Caco-2 (cell line): ENCODE measurements at regions not wholly inside any gene's neighbourhood (a gene's known extent, or its start where the extent isn't known, plus 50 kb on each side); places are given as distances from the start of the nearest gene placed in this dataset.

Experiments
- BruUV-seq: library from RNA; stranded (reverse); fragments of 400-500 nt; replicated peaks from 2 replicates; lab custom pipeline; 2021; lab: Mats Ljungman, UMichigan
- CTCF ChIA-PET: fragments of 300-600 bp; sonication (Branson Sonifier 250); formaldehyde crosslinking; loops from one replicate; lab custom pipeline; 2022; ENCODE audit warnings: antibody characterized with exemption; lab: Charles Lee
- POLR2A ChIA-PET: fragments of 300-600 bp; sonication (Branson Sonifier 250); formaldehyde crosslinking; loops from one replicate; lab custom pipeline; 2022; ENCODE audit warnings: antibody characterized with exemption; lab: Charles Lee
- DNase-seq, 2 experiments: peaks; one replicate each; pipeline versions ENCODE4 v3.0.0 to v3.0.0-alpha.2; 2020 to 2022
- H3K27me3 ChIP-seq: replicated peaks from 2 replicates; pipeline ENCODE4 v1.6.0; 2011; ENCODE audit warnings: low read length; ENCODE audit not compliant: control insufficient read depth, insufficient read depth
- H3K36me3 ChIP-seq: 2 replicates; pipeline ENCODE4 v1.5.1; 2011; ENCODE audit warnings: low read length; ENCODE audit not compliant: control insufficient read depth, insufficient read depth
- H3K4me1 ChIP-seq: fragments of 250-450 bp; sonication (Bioruptor Pico); 2 replicates; pipeline ENCODE4 v1.5.1; 2020; ENCODE audit warnings: mild to moderate bottlenecking
- H3K4me3 ChIP-seq: 2 replicates; pipeline ENCODE4 v1.5.1; 2011; ENCODE audit warnings: low read depth, mild to moderate bottlenecking, control low read depth, low read length
- H3K9me3 ChIP-seq: fragments of 250-450 bp; sonication (Bioruptor Pico); 2 replicates; pipeline ENCODE4 v1.5.1; 2020; ENCODE audit warnings: mild to moderate bottlenecking, moderate library complexity
- H3K27ac Mint-ChIP-seq: one replicate; pipeline ENCODE4 v1.8.0; 2022; ENCODE audit warnings: mixed read lengths; ENCODE audit not compliant: unreplicated experiment
- H3K27me3 Mint-ChIP-seq: one replicate; pipeline ENCODE4 v1.8.0; 2022; ENCODE audit warnings: mixed read lengths; ENCODE audit not compliant: insufficient read depth, unreplicated experiment
- H3K36me3 Mint-ChIP-seq: one replicate; pipeline ENCODE4 v1.8.0; 2022; ENCODE audit warnings: mild to moderate bottlenecking, mixed read lengths; ENCODE audit not compliant: insufficient read depth, unreplicated experiment
- H3K4me1 Mint-ChIP-seq: one replicate; pipeline ENCODE4 v1.8.0; 2022; ENCODE audit warnings: low read depth, mixed read lengths; ENCODE audit not compliant: unreplicated experiment
- H3K4me3 Mint-ChIP-seq: one replicate; pipeline ENCODE4 v1.8.0; 2022; ENCODE audit warnings: mild to moderate bottlenecking, moderate library complexity, mixed read lengths; ENCODE audit not compliant: unreplicated experiment
- H3K9me3 Mint-ChIP-seq: one replicate; pipeline ENCODE4 v1.8.0; 2022; ENCODE audit warnings: mixed read lengths; ENCODE audit not compliant: unreplicated experiment
- intact Hi-C: fragments of 100-400 bp; cut with micrococcal nuclease; formaldehyde crosslinking; loops from one replicate; pipeline ENCODE4 v1.10.0; 2022; ENCODE audit not compliant: unreplicated experiment
- TF ChIP-seq, protein P1 (sequence below), 2 experiments: fragments of 200-600 bp in 1 of 2; IDR thresholded peaks; 1 replicate in 1 of 2; 2 replicates in 1 of 2; pipeline versions ENCODE4 v1.5.1 to v1.8.0; 2011 to 2022; ENCODE audit warnings: antibody characterized with exemption in 1 of 2, control low read depth in 1 of 2, inconsistent platforms in 1 of 2, low read depth in 1 of 2, low read length in 1 of 2, mild to moderate bottlenecking in 1 of 2, moderate library complexity in 1 of 2; ENCODE audit not compliant: insufficient read depth in 1 of 2, severe bottlenecking in 1 of 2, unreplicated experiment in 1 of 2

DNA sequence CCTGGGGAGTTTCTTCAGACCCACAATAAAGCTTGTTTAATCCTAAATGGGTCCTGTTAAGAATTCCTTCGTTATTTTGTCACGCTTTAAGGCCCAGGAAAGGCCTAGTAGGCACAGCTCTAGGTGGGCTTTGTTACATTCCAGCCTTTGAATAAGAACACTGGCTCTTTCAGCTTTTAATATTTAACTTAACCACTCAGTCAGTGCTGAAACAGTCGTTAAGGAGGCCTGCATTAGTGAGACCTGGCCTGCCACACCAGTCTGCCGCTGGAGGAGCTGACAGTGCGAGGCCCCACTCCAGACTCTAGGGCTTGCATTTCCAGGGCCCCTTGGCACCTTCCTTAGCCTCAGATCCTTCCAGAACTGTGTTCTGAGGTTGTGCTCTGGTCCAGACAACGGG, 351.4 kb downstream of the GLRX3 start:
- Mint-ChIP-seq H3K4me3 (no peak overlapping the region), H3K27ac (no peak overlapping the region), H3K27me3 (no peaks in the 10 kb centered on the region), H3K36me3 (no peaks in the 10 kb centered on the region), H3K9me3 (no peaks in the 10 kb centered on the region), H3K4me1 (no peaks in the 10 kb centered on the region)
- CTCF ChIA-PET, result no interaction called here
- TF ChIP-seq, protein P1, sequence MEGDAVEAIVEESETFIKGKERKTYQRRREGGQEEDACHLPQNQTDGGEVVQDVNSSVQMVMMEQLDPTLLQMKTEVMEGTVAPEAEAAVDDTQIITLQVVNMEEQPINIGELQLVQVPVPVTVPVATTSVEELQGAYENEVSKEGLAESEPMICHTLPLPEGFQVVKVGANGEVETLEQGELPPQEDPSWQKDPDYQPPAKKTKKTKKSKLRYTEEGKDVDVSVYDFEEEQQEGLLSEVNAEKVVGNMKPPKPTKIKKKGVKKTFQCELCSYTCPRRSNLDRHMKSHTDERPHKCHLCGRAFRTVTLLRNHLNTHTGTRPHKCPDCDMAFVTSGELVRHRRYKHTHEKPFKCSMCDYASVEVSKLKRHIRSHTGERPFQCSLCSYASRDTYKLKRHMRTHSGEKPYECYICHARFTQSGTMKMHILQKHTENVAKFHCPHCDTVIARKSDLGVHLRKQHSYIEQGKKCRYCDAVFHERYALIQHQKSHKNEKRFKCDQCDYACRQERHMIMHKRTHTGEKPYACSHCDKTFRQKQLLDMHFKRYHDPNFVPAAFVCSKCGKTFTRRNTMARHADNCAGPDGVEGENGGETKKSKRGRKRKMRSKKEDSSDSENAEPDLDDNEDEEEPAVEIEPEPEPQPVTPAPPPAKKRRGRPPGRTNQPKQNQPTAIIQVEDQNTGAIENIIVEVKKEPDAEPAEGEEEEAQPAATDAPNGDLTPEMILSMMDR (IDR thresholded peaks at IDR 0.05; ENCODE audit: insufficient read depth in 1 of 2, low read depth in 1 of 2, low read length in 1 of 2, severe bottlenecking in 1 of 2, unreplicated experiment in 1 of 2), result no peak
- Histone ChIP-seq H3K27me3 (no peaks in the 10 kb centered on the region), H3K4me3 (no peak overlapping the region), H3K9me3 (peaks cover 3% of the 10 kb centered on the region), H3K4me1 (peaks cover 12% of the 10 kb centered on the region), H3K36me3 (no peaks in the 10 kb centered on the region)
- DNase-seq, result no peak
- BruUV-seq, result no TSS peak
- POLR2A ChIA-PET, result no interaction called here
- intact Hi-C loops, result no loop called here

DNA sequence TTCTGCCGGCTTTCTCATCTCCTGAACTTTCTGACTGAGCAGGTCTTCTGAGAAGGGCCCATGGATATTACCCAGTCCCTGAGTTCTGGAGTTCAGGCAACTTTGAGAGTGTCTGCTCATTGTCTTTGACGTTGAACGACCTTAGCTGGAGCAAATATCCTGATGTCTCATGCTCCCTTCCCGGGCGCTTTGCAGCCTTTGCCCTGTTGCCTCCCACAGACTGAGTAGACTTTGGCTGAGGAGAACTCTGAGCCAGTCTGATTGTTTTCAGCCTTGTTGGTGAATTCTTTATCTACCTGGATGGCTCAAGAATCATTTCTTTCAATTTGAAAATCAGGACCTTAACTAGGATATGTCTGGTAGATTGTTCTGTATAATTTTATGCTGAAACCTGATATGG, 353.7 kb downstream of the GLRX3 start:
- DNase-seq, result no peak
- Mint-ChIP-seq H3K36me3 (no peaks in the 10 kb centered on the region), H3K27ac (no peak overlapping the region), H3K4me3 (no peak overlapping the region), H3K9me3 (no peaks in the 10 kb centered on the region), H3K4me1 (no peaks in the 10 kb centered on the region), H3K27me3 (no peaks in the 10 kb centered on the region)
- Histone ChIP-seq H3K27me3 (no peaks in the 10 kb centered on the region), H3K4me3 (no peak overlapping the region), H3K36me3 (no peaks in the 10 kb centered on the region), H3K9me3 (peaks cover 3% of the 10 kb centered on the region), H3K4me1 (peaks cover 12% of the 10 kb centered on the region)
- ChIA-PET POLR2A (no interaction called here), CTCF (no interaction called here)
- BruUV-seq, result no TSS peak
- intact Hi-C loops, result no loop called here
- TF ChIP-seq, protein P1 (IDR thresholded peaks at IDR 0.05; ENCODE audit: insufficient read depth in 1 of 2, low read depth in 1 of 2, low read length in 1 of 2, severe bottlenecking in 1 of 2, unreplicated experiment in 1 of 2), result no peak

DNA sequence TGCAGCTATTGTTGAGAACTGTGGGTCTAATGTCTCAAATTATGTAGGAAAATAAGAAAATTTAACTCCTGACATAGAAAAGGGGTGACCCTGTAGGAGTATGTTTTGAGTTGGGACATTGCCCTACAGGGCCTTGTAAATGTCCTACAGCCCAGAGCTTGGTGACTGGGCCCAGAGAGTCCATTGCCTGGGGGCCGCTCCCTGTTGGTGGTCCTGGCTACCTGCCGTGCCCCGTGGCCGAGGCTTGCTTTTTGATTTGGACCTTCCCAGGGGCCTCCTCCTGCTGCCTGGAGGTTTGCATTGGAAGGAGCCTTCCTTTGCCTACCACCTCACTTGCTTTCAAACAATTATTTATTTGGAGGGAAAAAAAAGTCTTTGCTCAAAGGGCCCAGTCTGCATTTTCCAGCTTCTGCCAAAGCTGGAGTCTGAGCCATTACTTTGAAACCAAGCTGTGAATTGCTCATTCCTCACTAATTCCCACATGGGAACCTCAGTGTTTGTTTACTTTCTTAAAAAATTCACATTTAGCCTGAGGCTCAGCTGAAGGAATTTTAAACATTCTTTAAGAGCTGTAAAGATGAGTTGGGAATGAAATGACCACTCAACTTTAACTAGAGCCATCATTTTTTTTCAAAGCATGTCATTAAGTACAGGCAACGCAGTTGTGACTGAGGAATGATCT, 355.0 kb downstream of the GLRX3 start:
- no peaks in the 10 kb centered on the region for H3K27me3 ChIP-seq
- Mint-ChIP-seq H3K4me1 (no peaks in the 10 kb centered on the region), H3K36me3 (no peaks in the 10 kb centered on the region), H3K4me3 (no peak overlapping the region), H3K27me3 (no peaks in the 10 kb centered on the region), H3K27ac (no peak overlapping the region), H3K9me3 (no peaks in the 10 kb centered on the region)
- no TSS peak for BruUV-seq
- peaks cover 3% of the 10 kb centered on the region for H3K9me3 ChIP-seq
- no peaks in the 10 kb centered on the region for H3K36me3 ChIP-seq
- intact Hi-C loops, result no loop called here
- TF ChIP-seq, protein P1 (IDR thresholded peaks at IDR 0.05; ENCODE audit: insufficient read depth in 1 of 2, low read depth in 1 of 2, low read length in 1 of 2, severe bottlenecking in 1 of 2, unreplicated experiment in 1 of 2), result no peak
- no peak overlapping the region for H3K4me3 ChIP-seq
- ChIA-PET CTCF (no interaction called here), POLR2A (no interaction called here)
- DNase-seq, result no peak
- peaks cover 12% of the 10 kb centered on the region for H3K4me1 ChIP-seq
